Endothelial cell of umbilical vein (primary cell): ENCODE measurements at regions not wholly inside any gene's neighbourhood (a gene's known extent, or its start where the extent isn't known, plus 50 kb on each side); places are given as distances from the start of the nearest gene placed in this dataset.

Experiments used
- BruUV-seq: library from RNA; stranded (reverse); fragments of 400-500 nt; replicated peaks from 2 replicates; lab custom pipeline; 2021; lab: Mats Ljungman, UMichigan
- CTCF ChIA-PET: fragments of 300-600, 350-600 bp; sonication (Branson Sonifier 250); formaldehyde crosslinking; loops from one replicate; lab custom pipeline; 2021; ENCODE audit warnings: antibody characterized with exemption, inconsistent platforms; lab: Charles Lee
- POLR2A ChIA-PET: fragments of 300-600, 350-600 bp; sonication (Branson Sonifier 250); formaldehyde crosslinking; loops from one replicate; lab custom pipeline; 2021; ENCODE audit warnings: antibody characterized with exemption, inconsistent platforms; lab: Charles Lee
- DNase-seq: peaks from one replicate; pipeline ENCODE4 v3.0.0-alpha.2; 2011; ENCODE audit warnings: low read depth, low spot score
- FAIRE-seq: peaks from 2 replicates; lab custom pipeline; 2011; peaks lifted over from hg19 to GRCh38; lab: Jason Lieb, UNC
- H2AFZ ChIP-seq: 2 replicates; pipeline ENCODE4 v1.6.0; 2012; ENCODE audit warnings: low read depth, low read length, control low read depth, inconsistent platforms
- H3K27ac ChIP-seq: 2 replicates; pipeline ENCODE4 v1.5.1; 2011; ENCODE audit warnings: low read depth, mild to moderate bottlenecking, control low read depth, low read length, moderate library complexity; ENCODE audit not compliant: insufficient read depth
- H3K27me3 ChIP-seq, 2 experiments: 2 replicates each; pipeline versions ENCODE4 v1.6.0 to v1.6.1; 2011; ENCODE audit warnings: low read length in 2 of 2, mixed read lengths in 1 of 2; ENCODE audit not compliant: control insufficient read depth in 2 of 2, insufficient read depth in 2 of 2
- H3K36me3 ChIP-seq, 2 experiments: 2 replicates in 1 of 2; 3 replicates in 1 of 2; pipeline ENCODE4 v1.5.1; 2011; ENCODE audit warnings: low read length in 2 of 2, mild to moderate bottlenecking in 1 of 2, moderate library complexity in 1 of 2; ENCODE audit not compliant: control insufficient read depth in 2 of 2, insufficient read depth in 2 of 2; ENCODE audit errors: extremely low read depth in 1 of 2
- H3K4me1 ChIP-seq: 3 replicates; pipeline ENCODE4 v1.5.1; 2011; ENCODE audit warnings: mild to moderate bottlenecking, low read length; ENCODE audit not compliant: control insufficient read depth, insufficient read depth; ENCODE audit errors: extremely low read depth
- H3K4me2 ChIP-seq: 2 replicates; pipeline ENCODE4 v1.6.1; 2011; ENCODE audit warnings: low read length, control low read depth, mixed read lengths; ENCODE audit not compliant: insufficient read depth
- H3K4me3 ChIP-seq, 3 experiments: fragments of 200-600 bp in 1 of 3; sonication (generic), shearing (Covaris generic) in 1 of 3; replicated peaks in 1 of 3; 2 replicates each; pipeline ENCODE4 v1.5.1; 2011 to 2016; ENCODE audit warnings: control low read depth in 3 of 3, low read length in 3 of 3, mild to moderate bottlenecking in 2 of 3, inconsistent platforms in 1 of 3, low read depth in 1 of 3, moderate library complexity in 1 of 3; ENCODE audit not compliant: insufficient read depth in 1 of 3
- H3K79me2 ChIP-seq: 2 replicates; pipeline ENCODE4 v1.6.0; 2012; ENCODE audit warnings: low read length, inconsistent platforms; ENCODE audit not compliant: control insufficient read depth, insufficient read depth
- H3K9ac ChIP-seq: replicated peaks from 2 replicates; pipeline ENCODE3; 2011; ENCODE audit warnings: low read length, control low read depth; ENCODE audit not compliant: insufficient read depth; ENCODE audit errors: extremely low read depth
- H3K9me1 ChIP-seq: replicated peaks from 3 replicates; pipeline ENCODE4 v1.6.0; 2011; ENCODE audit warnings: mild to moderate bottlenecking, low read length; ENCODE audit not compliant: control insufficient read depth, insufficient read depth; ENCODE audit errors: extremely low read depth
- H3K9me3 ChIP-seq: replicated peaks from 2 replicates; pipeline ENCODE4 v1.5.1; 2012; ENCODE audit warnings: low read length, inconsistent platforms; ENCODE audit not compliant: control insufficient read depth, insufficient read depth
- H4K20me1 ChIP-seq: replicated peaks from 2 replicates; pipeline ENCODE3; 2011; ENCODE audit warnings: mild to moderate bottlenecking, low read length; ENCODE audit not compliant: control insufficient read depth, insufficient read depth; ENCODE audit errors: extremely low read depth
- CTCF ChIP-seq, 2 donors: IDR thresholded peaks; 1 replicate in 1 of 2; 2 replicates in 1 of 2; pipeline ENCODE4 v1.5.1; 2011; ENCODE audit warnings: low read length in 2 of 2, mild to moderate bottlenecking in 2 of 2, moderate library complexity in 2 of 2, control low read depth in 1 of 2, inconsistent platforms in 1 of 2, low read depth in 1 of 2; ENCODE audit not compliant: insufficient read depth in 1 of 2; ENCODE audit errors: extremely low read depth in 1 of 2
- EZH2 ChIP-seq: IDR thresholded peaks from 2 replicates; pipeline ENCODE4 v1.6.1; 2012; ENCODE audit warnings: borderline replicate concordance, low read depth, mild to moderate bottlenecking, moderate library complexity, low read length, inconsistent platforms; ENCODE audit not compliant: severe bottlenecking
- FOS ChIP-seq: IDR thresholded peaks from 2 replicates; pipeline ENCODE4 v1.6.1; 2011; ENCODE audit warnings: mild to moderate bottlenecking, low read length, moderate library complexity, borderline replicate concordance; ENCODE audit not compliant: insufficient read depth
- GATA2 ChIP-seq: IDR thresholded peaks from 2 replicates; pipeline ENCODE4 v1.7.0; 2011; ENCODE audit warnings: low read depth, mild to moderate bottlenecking, moderate library complexity, mixed read lengths, low read length; ENCODE audit not compliant: insufficient read length, insufficient read depth
- JUN ChIP-seq: IDR thresholded peaks from 2 replicates; pipeline ENCODE4 v1.6.1; 2011; ENCODE audit warnings: borderline replicate concordance, low read depth; ENCODE audit not compliant: insufficient read length, insufficient read depth
- MYC ChIP-seq: IDR thresholded peaks from one replicate; pipeline ENCODE4 v1.6.1; 2011; ENCODE audit warnings: mild to moderate bottlenecking, low read depth, low read length
- POLR2A ChIP-seq: IDR thresholded peaks from 2 replicates; pipeline ENCODE4 v1.6.1; 2012; ENCODE audit warnings: low read depth, mild to moderate bottlenecking, control low read depth, low read length
- POLR2AphosphoS5 ChIP-seq: IDR thresholded peaks from 2 replicates; pipeline ENCODE4 v1.6.1; 2012; ENCODE audit warnings: low read depth, mild to moderate bottlenecking, control low read depth, low read length, moderate library complexity; ENCODE audit not compliant: insufficient read depth
- dilution Hi-C: fragments of 300-500 bp; cut with MboI; formaldehyde crosslinking; loops from one replicate; pipeline ENCODE4 v1.15.0; 2019; ENCODE audit warnings: low sequenced_read_pairs; ENCODE audit not compliant: extremely low pct_ligation_motif_present
- intact Hi-C: fragments of 100-400 bp; cut with micrococcal nuclease; formaldehyde crosslinking; loops from one replicate; pipeline ENCODE4 v1.10.0; 2022
- TF ChIP-seq, protein P1 (sequence below): IDR thresholded peaks from 2 replicates; pipeline ENCODE4 v1.6.1; 2011; ENCODE audit not compliant: insufficient read depth, insufficient read length

- FAIRE-seq: no peak
Observed at GRCh38 chr1:116207126-116207735, 96.0 kb downstream of the MAB21L3 start.

More at GRCh38 chr1:116207126-116207735, 96.0 kb downstream of the MAB21L3 start:
- no TSS peak for BruUV-seq
- dilution Hi-C loops (no loop called here), intact Hi-C loops (no loop called here)
- Histone ChIP-seq H3K36me3 (no peaks in the 10 kb centered on the region), H3K79me2 (no peaks in the 10 kb centered on the region), H4K20me1 (no peaks in the 10 kb centered on the region), H2AFZ (no peak overlapping the region), H3K27me3 (peaks cover 0 to 2% of the 10 kb centered on the region in 2 experiments), H3K9me3 (no peaks in the 10 kb centered on the region), H3K4me2 (no peak overlapping the region), H3K27ac (no peak overlapping the region), H3K4me1 (no peaks in the 10 kb centered on the region), H3K4me3 (no peak overlapping the region), H3K9me1 (no peaks in the 10 kb centered on the region), H3K9ac (no peak overlapping the region)
- ChIA-PET POLR2A (no interaction called here), CTCF (no interaction called here)
- TF ChIP-seq CTCF (IDR thresholded peaks at IDR 0.05; ENCODE audit: extremely low read depth in 1 of 2, insufficient read depth in 1 of 2, low read depth in 1 of 2, low read length in 2 of 2): no peak
- TF ChIP-seq GATA2: no peak
- TF ChIP-seq, protein P1, sequence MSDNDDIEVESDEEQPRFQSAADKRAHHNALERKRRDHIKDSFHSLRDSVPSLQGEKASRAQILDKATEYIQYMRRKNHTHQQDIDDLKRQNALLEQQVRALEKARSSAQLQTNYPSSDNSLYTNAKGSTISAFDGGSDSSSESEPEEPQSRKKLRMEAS: no peak
- no peak for TF ChIP-seq FOS
- TF ChIP-seq EZH2: no peak
- no peak for TF ChIP-seq MYC
- TF ChIP-seq JUN: no peak
- TF ChIP-seq POLR2AphosphoS5: no peak
- no peak for TF ChIP-seq POLR2A
- no peak for DNase-seq
